GM12865 (cell line): ENCODE measurements at regions not wholly inside any gene's neighbourhood (a gene's known extent, or its start where the extent isn't known, plus 50 kb on each side); places are given as distances from the start of the nearest gene placed in this dataset.
"Not testable (repeated sequence)": the region's sequence is repeated elsewhere in the genome, so short reads cannot be mapped to it uniquely, and the experiment has no call there.

Source experiments
- DNase-seq: peaks from one replicate; pipeline ENCODE4 v3.0.0; 2010; ENCODE audit warnings: low read depth
- H3K4me3 ChIP-seq: 2 replicates; pipeline ENCODE4 v1.5.1; 2011; ENCODE audit warnings: mild to moderate bottlenecking, low read depth, low read length, control low read depth
- CTCF ChIP-seq: IDR thresholded peaks from 2 replicates; pipeline ENCODE4 v1.5.1; 2011; ENCODE audit warnings: low read length, control low read depth, low read depth, inconsistent platforms; ENCODE audit not compliant: insufficient read depth; ENCODE audit errors: missing control alignments

GRCh38 chr10:80829562-80829961 is 291.9 kb downstream of the SH2D4B start:
- H3K4me3 ChIP-seq, result no peak overlapping the region
- no peak for DNase-seq
- no peak for TF ChIP-seq CTCF

- not testable (repeated sequence) for DNase-seq, H3K4me3 ChIP-seq
Observed at GRCh38 chr10:80832693-80833092, 295.0 kb downstream of the SH2D4B start.

- H3K4me3 ChIP-seq, result no peak overlapping the region
- peak; percentile 68 for TF ChIP-seq CTCF
- DNase-seq, result peak; percentile 61
Observed at GRCh38 chr10:80855348-80855971, 317.8 kb downstream of the SH2D4B start.

GRCh38 chr10:80856186-80856585 is 318.5 kb downstream of the SH2D4B start:
- no peak for DNase-seq
- H3K4me3 ChIP-seq, result no peak overlapping the region
- no peak for TF ChIP-seq CTCF

- not testable (repeated sequence) for H3K4me3 ChIP-seq, DNase-seq
Observed at GRCh38 chr10:80859279-80859678, 321.6 kb downstream of the SH2D4B start.

GRCh38 chr10:80860719-80861118 is 323.0 kb downstream of the SH2D4B start:
- no peak for TF ChIP-seq CTCF
- no peak for DNase-seq
- no peak overlapping the region for H3K4me3 ChIP-seq

- no peak overlapping the region for H3K4me3 ChIP-seq
- DNase-seq, result no peak
- TF ChIP-seq CTCF, result peak; percentile 28
Observed at GRCh38 chr10:80861882-80862281, 324.2 kb downstream of the SH2D4B start.

GRCh38 chr10:80870282-80870681 is 332.6 kb downstream of the SH2D4B start:
- no peak overlapping the region for H3K4me3 ChIP-seq
- TF ChIP-seq CTCF, result no peak
- peak; percentile 38 for DNase-seq
